AG10803 (cell line): ENCODE measurements at regions not wholly inside any gene's neighbourhood (a gene's known extent, or its start where the extent isn't known, plus 50 kb on each side); places are given as distances from the start of the nearest gene placed in this dataset.

Experiments used
- DNase-seq: peaks from one replicate; pipeline ENCODE4 v3.0.0; 2010; ENCODE audit warnings: low read depth
- H3K4me3 ChIP-seq: 2 replicates; pipeline ENCODE4 v1.5.1; 2011; ENCODE audit warnings: mild to moderate bottlenecking, low read length, control low read depth
- TF ChIP-seq, protein P1 (sequence below): conservative IDR thresholded peaks from 2 replicates; pipeline ENCODE4 v1.5.1; 2011; ENCODE audit warnings: mild to moderate bottlenecking, low read length, control low read depth, inconsistent platforms

DNA sequence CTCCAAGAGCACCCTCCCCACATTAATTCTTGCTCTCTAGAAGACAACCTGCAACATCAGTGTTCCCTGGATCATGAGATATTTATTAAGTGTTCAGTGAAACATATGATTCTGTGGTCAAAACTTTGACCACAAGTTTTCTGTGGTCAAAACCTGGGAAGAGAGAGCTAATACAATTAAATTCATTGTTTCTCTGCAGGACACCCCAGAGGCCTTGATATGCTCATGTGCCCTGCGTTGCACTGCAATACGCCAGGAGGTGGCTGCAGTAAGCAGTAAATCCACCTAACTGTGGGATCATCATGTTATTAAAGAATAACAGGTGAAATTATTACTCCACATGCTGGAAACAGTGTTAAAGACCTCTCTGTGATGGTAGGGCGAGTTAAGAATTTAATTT lies 109.3 kb upstream of the SPDL1 start:
- no peak overlapping the region for H3K4me3 ChIP-seq
- TF ChIP-seq, protein P1, sequence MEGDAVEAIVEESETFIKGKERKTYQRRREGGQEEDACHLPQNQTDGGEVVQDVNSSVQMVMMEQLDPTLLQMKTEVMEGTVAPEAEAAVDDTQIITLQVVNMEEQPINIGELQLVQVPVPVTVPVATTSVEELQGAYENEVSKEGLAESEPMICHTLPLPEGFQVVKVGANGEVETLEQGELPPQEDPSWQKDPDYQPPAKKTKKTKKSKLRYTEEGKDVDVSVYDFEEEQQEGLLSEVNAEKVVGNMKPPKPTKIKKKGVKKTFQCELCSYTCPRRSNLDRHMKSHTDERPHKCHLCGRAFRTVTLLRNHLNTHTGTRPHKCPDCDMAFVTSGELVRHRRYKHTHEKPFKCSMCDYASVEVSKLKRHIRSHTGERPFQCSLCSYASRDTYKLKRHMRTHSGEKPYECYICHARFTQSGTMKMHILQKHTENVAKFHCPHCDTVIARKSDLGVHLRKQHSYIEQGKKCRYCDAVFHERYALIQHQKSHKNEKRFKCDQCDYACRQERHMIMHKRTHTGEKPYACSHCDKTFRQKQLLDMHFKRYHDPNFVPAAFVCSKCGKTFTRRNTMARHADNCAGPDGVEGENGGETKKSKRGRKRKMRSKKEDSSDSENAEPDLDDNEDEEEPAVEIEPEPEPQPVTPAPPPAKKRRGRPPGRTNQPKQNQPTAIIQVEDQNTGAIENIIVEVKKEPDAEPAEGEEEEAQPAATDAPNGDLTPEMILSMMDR = no peak; the same call in 1 of the 2 replicates
- DNase-seq = peak; percentile 23

DNA sequence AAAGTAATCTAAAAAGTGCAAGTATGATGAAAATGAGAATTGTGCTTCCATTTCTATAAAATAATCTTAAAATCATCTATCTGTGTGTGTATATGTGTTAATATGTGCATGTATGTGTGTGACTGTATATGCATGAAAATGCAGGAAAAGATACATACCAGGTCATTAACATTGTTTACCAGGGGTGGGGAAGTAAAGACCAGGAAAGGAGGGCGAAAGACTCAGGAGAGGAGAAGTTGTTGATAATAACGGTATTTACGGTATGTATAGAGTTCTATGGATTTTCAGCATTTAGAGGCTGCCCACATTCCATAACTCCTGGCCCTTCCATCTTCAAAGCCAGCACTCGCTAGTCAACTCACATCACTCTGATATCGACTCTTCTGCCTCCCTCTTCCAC lies 111.0 kb upstream of the SPDL1 start:
- TF ChIP-seq, protein P1 = no peak
- H3K4me3 ChIP-seq = no peak overlapping the region
- no peak for DNase-seq

DNA sequence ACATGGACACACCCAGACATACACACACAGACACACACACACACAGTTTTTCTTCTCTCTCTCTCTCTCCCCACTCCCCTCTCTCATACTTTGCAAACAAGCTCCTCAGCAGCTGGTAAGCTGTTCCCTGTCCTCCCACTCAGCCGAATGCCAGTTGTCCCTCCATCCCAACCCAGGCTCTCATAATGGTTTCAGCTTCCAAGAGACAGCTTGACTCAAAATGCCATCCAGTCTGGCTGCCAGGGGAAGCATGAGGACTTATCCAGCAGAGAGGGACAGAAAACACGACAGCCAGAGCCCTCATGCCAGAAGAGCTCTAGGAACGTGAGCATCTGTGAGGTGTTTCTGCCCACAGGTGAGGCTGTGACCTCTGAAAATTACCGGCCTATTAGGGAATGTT lies 112.6 kb upstream of the SPDL1 start:
- no peak for DNase-seq
- TF ChIP-seq, protein P1 = no peak

DNA sequence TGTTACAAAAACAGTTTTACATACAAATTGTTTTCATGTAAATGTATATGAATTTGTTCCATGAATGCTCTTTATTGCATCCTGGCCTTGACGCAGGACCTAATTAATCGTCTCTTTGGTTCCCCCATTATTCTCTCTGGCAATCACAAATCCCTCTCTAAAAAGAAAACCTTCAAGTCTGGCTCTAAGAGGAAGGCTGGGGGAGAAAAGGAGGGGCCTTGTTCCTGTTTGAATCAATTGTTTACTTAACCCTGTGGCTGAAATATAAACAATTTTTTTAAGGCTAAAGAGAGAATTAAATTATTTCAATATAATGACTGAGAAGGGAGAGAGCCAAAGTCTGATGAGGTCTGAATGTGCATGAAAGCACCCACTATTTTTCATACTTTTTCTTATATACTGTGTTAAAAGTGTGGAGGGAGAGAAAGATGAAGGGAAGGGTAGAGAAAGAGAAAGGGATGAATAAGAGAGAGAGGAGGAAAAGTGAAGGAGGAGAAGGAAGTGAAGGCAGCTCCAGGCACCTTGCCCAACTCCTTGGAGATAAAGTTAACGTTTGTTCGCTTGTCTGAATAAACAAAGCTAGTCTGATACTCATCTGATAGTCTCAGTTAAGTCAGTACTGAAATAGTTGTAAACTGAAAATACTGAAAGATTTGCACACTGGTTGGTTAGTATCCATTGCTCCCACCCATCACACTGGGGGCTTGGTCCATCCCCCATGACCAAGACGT lies 116.4 kb upstream of the SPDL1 start:
- DNase-seq = no peak
- TF ChIP-seq, protein P1 = no peak
- H3K4me3 ChIP-seq = no peak overlapping the region

More for the DNA sequence above, 112.6 kb upstream of the SPDL1 start:
- H3K4me3 ChIP-seq = no peak overlapping the region

DNA sequence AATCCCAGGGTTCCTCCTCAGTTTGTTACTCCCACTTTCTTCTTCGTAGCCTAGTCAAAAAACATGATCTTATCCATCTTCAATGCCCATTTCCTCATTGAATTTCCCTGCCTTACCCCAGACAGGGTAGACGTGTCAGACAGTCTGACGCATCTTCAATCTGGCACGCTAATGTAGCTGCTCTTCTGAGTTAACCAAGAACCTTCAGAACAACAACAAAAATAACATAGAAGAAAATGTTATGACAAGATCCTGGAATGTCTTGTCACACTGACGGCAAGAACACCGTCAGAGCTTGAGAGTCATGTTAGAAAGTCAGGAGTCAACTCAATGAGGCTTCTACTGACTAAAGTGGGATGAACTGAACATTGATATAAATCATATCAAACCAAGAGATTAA lies 122.7 kb upstream of the SPDL1 start:
- TF ChIP-seq, protein P1 = no peak
- no peak overlapping the region for H3K4me3 ChIP-seq
- DNase-seq = no peak

DNA sequence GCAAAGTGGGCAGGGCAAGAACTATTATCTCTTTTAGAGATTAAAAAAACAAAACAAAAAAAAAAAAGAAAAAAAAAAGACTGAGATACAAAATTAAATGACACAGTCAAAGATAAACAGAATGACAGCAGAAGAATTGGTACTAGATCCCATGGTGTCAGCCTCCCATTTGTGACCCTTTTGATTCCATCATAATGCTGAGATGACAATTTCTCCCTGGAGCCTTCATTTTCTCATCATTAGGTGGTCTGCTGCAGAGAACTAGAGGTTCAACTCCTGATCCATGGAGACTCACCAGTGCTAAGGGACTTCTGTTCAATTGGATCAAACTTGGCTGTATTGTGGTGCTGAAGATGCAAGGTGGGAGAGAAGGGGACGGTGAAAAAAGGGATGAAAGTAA lies 123.5 kb upstream of the SPDL1 start:
- DNase-seq = no peak
- no peak overlapping the region for H3K4me3 ChIP-seq
- TF ChIP-seq, protein P1 = no peak

DNA sequence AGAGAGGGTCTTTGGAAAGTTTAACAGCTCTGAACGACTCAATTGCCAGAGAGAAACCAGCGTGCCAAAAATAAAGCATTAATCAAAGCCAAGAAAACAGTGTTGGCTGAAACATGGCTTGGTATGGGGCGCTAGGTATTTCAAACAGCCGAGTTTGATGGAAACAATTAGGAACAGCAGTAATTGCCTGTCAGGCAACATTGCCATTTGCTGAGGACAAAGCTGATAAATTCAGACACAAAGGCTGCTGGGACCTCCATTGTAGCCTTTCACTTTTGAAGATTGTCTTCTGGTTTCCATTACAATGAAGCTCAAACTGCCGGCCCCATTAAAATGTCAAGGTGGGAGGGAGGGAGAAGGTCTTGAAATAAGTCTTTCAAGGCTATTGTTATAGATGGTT lies 125.4 kb upstream of the SPDL1 start:
- no peak for DNase-seq
- no peak overlapping the region for H3K4me3 ChIP-seq
- TF ChIP-seq, protein P1 = no peak
